ENCODE measurements at regions not wholly inside any gene's neighbourhood (a gene's known extent, or its start where the extent isn't known, plus 50 kb on each side); places are given as distances from the start of the nearest gene placed in this dataset.
"Not testable (repeated sequence)": the region's sequence is repeated elsewhere in the genome, so short reads cannot be mapped to it uniquely, and the experiment has no call there.

DNA sequence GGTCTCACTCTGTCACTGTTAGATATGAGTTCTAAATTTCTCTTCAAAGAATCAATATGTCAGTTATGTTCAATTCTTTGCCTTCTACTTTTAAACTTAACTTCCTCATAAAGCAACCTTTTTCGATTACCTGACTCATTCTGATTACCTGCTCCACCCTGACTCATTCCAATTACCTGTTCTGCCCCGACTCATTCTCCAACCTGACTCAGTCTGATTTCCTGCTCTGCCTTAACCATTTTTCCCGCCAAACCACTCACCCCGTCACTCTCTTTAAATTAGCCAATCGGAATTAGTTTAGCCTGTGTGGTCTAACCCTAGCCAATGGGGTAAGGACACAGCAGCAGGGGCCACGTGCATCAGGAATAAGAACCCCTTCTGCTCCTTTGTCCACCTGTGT lies 67.4 kb upstream of the RASSF8 start:
- not testable (repeated sequence) for TF ChIP-seq POLR2A (IDR thresholded peaks at IDR 0.05)
- TF ChIP-seq, protein P1, sequence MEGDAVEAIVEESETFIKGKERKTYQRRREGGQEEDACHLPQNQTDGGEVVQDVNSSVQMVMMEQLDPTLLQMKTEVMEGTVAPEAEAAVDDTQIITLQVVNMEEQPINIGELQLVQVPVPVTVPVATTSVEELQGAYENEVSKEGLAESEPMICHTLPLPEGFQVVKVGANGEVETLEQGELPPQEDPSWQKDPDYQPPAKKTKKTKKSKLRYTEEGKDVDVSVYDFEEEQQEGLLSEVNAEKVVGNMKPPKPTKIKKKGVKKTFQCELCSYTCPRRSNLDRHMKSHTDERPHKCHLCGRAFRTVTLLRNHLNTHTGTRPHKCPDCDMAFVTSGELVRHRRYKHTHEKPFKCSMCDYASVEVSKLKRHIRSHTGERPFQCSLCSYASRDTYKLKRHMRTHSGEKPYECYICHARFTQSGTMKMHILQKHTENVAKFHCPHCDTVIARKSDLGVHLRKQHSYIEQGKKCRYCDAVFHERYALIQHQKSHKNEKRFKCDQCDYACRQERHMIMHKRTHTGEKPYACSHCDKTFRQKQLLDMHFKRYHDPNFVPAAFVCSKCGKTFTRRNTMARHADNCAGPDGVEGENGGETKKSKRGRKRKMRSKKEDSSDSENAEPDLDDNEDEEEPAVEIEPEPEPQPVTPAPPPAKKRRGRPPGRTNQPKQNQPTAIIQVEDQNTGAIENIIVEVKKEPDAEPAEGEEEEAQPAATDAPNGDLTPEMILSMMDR (IDR thresholded peaks at IDR 0.05): not testable (repeated sequence)
